ENCODE measurements at regions not wholly inside any gene's neighbourhood (a gene's known extent, or its start where the extent isn't known, plus 50 kb on each side); places are given as distances from the start of the nearest gene placed in this dataset.

- TF ChIP-seq TAF1 (IDR thresholded peaks at IDR 0.05; ENCODE audit: borderline replicate concordance, insufficient read depth, low read length) (no peak), SIN3A (IDR thresholded peaks at IDR 0.05; ENCODE audit: borderline replicate concordance, insufficient read depth, low read length) (no peak), POLR2AphosphoS5 (IDR thresholded peaks at IDR 0.05; ENCODE audit: low read depth, low read length) (no peak), FOXP2 (optimal IDR thresholded peaks at IDR 0.05; ENCODE audit: borderline replicate concordance, extremely low read depth, extremely low read length, insufficient read depth) (no peak)
- TF ChIP-seq, protein P1, sequence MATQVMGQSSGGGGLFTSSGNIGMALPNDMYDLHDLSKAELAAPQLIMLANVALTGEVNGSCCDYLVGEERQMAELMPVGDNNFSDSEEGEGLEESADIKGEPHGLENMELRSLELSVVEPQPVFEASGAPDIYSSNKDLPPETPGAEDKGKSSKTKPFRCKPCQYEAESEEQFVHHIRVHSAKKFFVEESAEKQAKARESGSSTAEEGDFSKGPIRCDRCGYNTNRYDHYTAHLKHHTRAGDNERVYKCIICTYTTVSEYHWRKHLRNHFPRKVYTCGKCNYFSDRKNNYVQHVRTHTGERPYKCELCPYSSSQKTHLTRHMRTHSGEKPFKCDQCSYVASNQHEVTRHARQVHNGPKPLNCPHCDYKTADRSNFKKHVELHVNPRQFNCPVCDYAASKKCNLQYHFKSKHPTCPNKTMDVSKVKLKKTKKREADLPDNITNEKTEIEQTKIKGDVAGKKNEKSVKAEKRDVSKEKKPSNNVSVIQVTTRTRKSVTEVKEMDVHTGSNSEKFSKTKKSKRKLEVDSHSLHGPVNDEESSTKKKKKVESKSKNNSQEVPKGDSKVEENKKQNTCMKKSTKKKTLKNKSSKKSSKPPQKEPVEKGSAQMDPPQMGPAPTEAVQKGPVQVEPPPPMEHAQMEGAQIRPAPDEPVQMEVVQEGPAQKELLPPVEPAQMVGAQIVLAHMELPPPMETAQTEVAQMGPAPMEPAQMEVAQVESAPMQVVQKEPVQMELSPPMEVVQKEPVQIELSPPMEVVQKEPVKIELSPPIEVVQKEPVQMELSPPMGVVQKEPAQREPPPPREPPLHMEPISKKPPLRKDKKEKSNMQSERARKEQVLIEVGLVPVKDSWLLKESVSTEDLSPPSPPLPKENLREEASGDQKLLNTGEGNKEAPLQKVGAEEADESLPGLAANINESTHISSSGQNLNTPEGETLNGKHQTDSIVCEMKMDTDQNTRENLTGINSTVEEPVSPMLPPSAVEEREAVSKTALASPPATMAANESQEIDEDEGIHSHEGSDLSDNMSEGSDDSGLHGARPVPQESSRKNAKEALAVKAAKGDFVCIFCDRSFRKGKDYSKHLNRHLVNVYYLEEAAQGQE (IDR thresholded peaks at IDR 0.05; ENCODE audit: insufficient read depth in 1 of 2, low read depth in 2 of 2, low read length in 2 of 2): no peak
Measured at GRCh38 chr3:76582632-76583378, 457.1 kb upstream of the ROBO2 start.

DNA sequence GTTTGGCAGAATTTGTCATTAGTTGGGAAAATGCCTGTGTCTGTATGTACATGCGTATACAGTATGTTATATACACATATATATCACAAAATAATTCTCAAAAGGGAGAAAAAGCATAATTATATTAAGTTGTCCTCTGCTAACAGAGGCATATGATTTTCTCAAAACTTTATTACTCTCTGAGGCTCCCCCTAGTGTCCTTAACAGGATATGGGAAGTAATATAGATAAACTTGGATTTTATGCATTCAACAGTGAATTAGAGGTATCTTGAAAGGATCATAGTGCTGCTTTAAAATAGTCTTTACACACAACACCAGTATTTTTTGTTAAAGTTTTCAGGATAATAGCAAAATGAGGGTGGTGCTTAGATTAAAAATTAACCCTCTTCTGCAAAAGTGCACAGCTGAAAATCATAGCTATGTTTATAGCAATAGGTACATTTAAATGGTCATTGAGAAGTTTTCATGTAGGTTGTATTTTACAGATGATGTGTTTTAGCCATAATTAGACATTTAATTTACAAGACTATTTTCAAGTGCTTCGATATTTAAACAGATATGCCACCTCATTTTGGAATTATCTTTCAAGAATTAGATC lies 454.0 kb upstream of the ROBO2 start:
- TF ChIP-seq TAF1 (IDR thresholded peaks at IDR 0.05; ENCODE audit: borderline replicate concordance, insufficient read depth, low read length): no peak
- no peak for TF ChIP-seq SIN3A (IDR thresholded peaks at IDR 0.05; ENCODE audit: borderline replicate concordance, insufficient read depth, low read length)
- no peak for TF ChIP-seq FOXP2 (optimal IDR thresholded peaks at IDR 0.05; ENCODE audit: borderline replicate concordance, extremely low read depth, extremely low read length, insufficient read depth)
- TF ChIP-seq, protein P1 (IDR thresholded peaks at IDR 0.05; ENCODE audit: insufficient read depth in 1 of 2, low read depth in 2 of 2, low read length in 2 of 2): no peak
- TF ChIP-seq POLR2AphosphoS5 (IDR thresholded peaks at IDR 0.05; ENCODE audit: low read depth, low read length): no peak

DNA sequence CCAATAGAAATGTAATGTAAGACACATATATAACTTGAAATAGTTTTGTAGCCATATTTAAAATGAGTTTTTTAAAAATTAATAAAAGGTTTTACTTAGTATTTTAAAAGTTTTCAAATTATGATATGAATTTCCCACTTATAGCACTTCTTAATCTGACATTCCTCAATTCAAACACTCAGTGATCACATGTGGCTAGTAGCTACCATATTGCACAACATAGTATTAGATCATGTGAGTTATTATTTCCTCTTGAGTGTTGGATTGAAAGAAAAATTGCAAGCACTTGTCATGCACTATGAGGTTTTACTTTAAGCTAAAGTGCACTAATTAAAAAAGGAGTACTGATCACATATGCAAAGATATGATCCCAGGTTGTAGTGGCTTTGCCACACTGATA lies 453.4 kb upstream of the ROBO2 start:
- TF ChIP-seq, protein P1 (IDR thresholded peaks at IDR 0.05; ENCODE audit: insufficient read depth in 1 of 2, low read depth in 2 of 2, low read length in 2 of 2): no peak
- TF ChIP-seq FOXP2 (optimal IDR thresholded peaks at IDR 0.05; ENCODE audit: borderline replicate concordance, extremely low read depth, extremely low read length, insufficient read depth): no peak
- TF ChIP-seq POLR2AphosphoS5 (IDR thresholded peaks at IDR 0.05; ENCODE audit: low read depth, low read length): no peak

DNA sequence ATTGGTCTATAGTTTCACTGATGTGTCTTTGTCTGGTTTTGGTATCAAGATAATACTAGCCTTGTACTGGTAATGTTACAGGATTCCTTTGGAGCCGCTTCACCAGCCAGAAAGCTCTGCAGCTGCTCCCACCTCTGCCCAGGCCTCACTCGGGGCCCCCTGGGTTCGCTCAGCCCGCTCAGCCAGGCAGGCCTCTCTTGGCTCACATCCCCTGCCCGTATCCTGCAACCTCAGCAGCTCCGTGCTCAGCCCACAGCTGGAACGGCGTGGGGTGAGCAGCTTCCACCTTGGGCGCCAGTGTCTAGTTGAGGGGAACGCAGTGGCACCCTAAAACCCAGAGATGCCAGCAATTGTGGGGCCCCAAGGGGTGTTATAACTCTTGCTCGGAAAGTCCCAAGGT lies 429.7 kb upstream of the ROBO2 start:
- TF ChIP-seq TAF1 (IDR thresholded peaks at IDR 0.05; ENCODE audit: borderline replicate concordance, insufficient read depth, low read length): no peak

- no peak for TF ChIP-seq TAF1 (IDR thresholded peaks at IDR 0.05; ENCODE audit: borderline replicate concordance, insufficient read depth, low read length)
- TF ChIP-seq, protein P1 (IDR thresholded peaks at IDR 0.05; ENCODE audit: insufficient read depth in 1 of 2, low read depth in 2 of 2, low read length in 2 of 2): no peak
- no peak for TF ChIP-seq POLR2AphosphoS5 (IDR thresholded peaks at IDR 0.05; ENCODE audit: low read depth, low read length)
Measured at GRCh38 chr3:76615719-76616118, 424.2 kb upstream of the ROBO2 start.
